HG02938 (cell line): ENCODE measurements at regions not wholly inside any gene's neighbourhood (a gene's known extent, or its start where the extent isn't known, plus 50 kb on each side); places are given as distances from the start of the nearest gene placed in this dataset.
"Not testable (repeated sequence)": the region's sequence is repeated elsewhere in the genome, so short reads cannot be mapped to it uniquely, and the experiment has no call there.

ENCODE experiments used
- ATAC-seq: cut with Tn5 transposase; IDR thresholded peaks from one replicate; pipeline ENCODE4 v1.9.1; 2021; ENCODE audit warnings: mild to moderate bottlenecking, moderate library complexity; ENCODE audit not compliant: unreplicated experiment

DNA sequence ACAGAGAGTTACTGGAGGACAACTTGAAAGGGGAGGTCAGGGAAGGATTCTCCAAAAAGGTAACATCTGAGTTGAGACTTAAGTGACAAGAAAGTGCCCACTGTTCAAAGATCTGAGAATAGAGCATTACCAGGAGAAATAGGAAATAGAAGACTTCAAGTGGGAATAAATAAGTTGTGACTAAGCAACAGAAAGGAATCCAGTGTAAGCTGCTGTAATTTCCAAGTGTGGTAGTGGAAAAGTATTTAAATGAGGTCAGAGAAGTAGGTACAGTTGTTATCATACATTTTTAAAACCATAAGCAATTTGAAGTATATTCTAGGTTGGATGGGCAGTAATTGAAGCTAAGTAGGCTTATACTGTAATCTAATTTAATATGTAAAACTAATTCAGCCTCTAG lies 211.9 kb downstream of the FBXO8 start:
- no peak for ATAC-seq

DNA sequence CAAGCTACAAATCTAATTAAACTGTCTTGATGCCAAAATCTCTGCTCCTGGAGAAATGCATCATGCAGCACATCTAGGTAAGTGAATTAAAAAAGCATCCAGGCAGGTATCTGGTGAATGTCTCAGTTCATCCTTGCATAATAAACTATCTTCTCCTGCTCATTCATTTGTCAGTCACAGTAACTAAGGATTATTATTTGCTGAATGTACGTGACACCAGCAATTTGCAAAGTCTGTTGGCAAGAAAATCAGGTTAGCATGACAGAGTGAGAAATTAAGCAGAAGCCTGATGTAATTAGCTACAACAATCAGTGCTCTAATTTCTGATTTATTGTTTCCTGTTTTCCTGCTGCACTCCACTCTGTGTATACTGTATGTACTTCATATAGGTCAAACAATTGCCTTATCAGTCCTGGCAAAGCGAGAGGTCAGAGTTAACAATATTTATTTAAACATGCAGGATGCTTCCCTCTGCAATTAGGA lies 213.6 kb downstream of the FBXO8 start:
- ATAC-seq, result no peak

DNA sequence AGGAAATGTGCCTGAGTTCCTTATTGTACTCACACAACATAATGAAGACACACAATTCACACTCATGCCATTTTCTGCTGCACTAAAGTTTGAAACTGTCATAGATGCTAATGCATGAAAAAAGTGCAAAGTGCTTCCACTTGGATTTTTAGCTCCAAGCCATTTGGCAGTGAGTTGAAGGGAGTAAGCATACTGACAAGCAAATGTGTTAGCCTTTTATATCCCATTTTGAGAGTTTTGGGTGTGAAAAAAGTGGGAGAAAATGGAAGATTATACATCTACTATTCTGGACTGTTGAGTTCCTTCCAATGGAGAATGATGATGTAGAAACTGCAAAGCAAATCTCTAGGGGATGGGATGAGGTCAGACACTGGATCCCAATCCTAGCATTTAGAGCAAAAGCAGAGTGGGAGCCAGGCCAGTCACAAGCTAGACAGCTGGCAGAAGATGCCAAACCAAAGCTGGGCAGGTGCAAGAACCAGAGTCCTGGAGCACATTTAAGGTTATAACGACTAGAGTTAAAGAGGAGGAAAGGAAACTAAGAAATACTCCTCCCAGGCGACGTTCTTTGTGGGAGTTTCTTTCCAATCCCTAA lies 216.8 kb downstream of the FBXO8 start:
- ATAC-seq, result no peak

DNA sequence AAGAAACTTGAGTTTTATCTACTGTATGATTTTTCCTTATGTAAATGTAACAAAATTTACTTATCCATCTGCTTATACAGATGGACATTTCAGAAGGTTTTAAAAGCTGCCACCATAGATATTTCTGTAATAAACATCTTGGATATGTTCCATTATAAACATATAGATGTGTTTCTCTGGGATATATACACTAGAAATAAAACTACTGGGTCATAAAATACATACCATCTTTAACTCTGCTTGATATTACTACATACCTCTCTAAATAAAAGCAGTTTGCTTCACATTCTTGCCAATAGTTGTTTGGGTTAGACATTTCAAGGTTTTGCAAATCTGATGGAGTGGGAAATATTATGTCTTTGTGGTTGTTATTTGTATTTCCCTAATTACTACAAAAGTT lies 220.6 kb downstream of the FBXO8 start:
- no peak for ATAC-seq

DNA sequence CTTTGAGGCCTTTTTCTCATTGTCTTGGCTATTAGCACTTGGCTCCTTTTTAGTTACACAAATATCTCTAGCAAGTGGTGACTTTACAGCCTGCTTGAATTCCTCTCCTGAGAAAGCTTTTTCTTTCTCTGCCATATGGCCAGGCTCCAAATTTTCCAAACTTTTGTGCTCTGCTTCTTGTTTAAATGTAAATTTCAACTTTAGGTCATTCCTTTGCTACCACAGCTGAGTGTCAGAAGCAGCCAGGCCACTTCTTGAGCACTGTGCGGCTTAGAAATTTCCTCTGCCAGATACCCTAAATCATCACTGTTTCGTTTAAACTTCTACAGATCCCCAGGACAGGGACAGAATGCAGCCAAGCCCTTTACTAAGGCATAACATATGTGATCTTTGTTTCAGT lies 222.4 kb downstream of the FBXO8 start:
- ATAC-seq, result no peak

- peak; percentile 58 for ATAC-seq
These were observed 224.6 kb downstream of the FBXO8 start for GRCh38 chr4:174058846-174059245.

- no peak for ATAC-seq
These were observed 226.5 kb downstream of the FBXO8 start for GRCh38 chr4:174056959-174057358.

GRCh38 chr4:174055344-174055743 lies 228.1 kb downstream of the FBXO8 start:
- no peak for ATAC-seq

- no peak for ATAC-seq
These were observed 229.6 kb downstream of the FBXO8 start for GRCh38 chr4:174053895-174054294.

DNA sequence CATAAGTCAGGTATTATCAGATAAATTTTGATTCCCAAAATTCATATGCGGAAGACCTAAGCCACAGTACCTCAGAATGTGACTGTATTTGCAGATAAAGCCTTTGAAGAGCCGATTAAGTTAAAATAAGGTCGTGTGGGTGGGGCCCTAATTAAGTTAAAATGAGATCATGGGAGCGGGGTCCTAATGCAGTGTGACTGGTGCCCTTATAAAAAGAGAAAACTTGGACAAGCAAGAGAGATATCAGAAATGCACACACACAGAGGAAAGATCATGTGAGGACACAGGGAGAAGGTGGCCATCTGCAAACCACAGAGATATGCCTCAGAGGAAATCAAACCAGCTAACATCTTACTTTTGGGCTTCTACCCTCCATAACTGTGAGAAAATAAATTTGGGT lies 236.1 kb downstream of the FBXO8 start:
- ATAC-seq, result no peak

GRCh38 chr4:174045829-174046228 lies 237.6 kb downstream of the FBXO8 start:
- ATAC-seq, result not testable (repeated sequence)

DNA sequence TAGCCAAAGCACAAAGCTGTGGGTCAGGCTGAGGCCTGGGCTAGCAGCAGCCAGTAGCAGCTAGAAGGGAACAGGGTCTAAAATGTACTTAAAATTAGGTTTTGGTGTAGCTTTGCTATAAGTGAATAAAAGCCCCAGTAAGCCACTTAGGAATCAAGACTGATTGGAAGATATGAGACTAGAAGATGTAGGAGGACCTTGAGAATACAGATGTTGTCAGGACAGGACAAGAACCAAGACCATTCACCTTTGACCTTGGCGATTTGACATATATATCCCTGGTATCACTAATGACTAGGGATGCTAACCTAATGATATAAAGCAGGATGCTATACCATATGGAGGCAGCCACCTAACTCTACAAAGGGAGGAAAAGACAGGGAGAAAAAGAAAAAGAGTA lies 238.1 kb downstream of the FBXO8 start:
- no peak for ATAC-seq

DNA sequence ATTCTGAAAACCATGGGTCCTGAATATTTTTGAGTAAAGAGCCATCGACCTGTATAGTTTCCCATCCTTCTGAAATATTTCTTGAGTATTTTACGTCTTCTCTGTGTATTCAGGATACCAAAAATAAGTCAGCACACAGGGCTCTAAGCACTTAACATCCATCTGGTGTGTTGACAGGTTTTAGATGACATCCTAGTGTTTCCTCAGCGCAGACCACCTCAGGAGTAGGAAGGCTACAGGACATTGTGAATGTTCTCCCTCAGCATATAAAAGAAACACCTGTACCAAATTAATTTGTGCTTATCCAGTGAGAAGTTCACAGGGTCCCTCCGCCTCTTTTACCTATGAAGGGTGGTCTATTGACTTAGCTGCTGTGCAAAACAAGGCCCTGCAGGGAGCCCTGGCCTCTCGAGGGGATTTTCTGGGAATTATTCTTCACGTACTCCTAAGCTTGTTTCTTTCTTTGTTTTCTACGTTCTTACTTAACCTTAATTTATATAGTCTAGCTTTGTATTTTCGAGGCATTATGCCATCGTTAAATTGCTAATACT lies 241.8 kb downstream of the FBXO8 start:
- ATAC-seq, result no peak

DNA sequence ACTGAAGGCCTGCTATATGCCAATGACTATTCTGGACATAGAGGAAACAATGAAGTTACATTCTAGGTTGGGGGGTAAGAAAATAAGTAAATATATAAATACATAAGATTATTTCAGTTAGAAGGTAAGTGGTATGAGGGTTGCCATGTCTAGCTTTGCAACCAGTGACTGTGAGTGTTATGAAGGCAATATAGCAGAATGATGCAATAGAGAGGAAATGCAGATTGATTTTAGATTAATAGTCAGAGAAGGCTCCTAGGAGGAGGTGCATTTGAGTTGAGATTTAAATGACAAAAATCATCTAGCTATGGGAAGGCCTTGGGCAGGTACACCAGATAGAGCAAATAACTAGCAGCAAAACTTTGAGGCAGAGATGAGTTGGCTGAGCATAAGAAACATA lies 243.2 kb downstream of the FBXO8 start:
- no peak for ATAC-seq

- ATAC-seq, result no peak
These were observed 245.0 kb downstream of the FBXO8 start for GRCh38 chr4:174038481-174038880.

DNA sequence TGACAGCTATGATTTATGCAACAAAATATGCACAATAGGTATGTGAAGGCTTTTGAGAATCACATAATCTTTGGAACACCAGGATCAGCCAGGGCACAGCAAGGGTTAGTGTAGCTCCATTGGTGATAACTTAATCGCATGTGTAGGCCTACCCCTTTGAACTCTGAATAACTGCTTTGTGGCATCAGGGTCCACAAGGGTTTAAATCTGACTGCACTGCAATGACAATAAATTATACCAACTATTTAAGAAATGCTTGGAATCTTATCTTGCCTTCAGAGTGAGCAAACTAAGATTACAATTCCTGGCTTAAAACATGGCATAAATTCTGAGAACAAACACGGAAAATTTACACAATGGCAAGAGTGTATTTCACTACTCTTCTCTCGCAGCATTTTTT lies 245.8 kb downstream of the FBXO8 start:
- no peak for ATAC-seq

- no peak for ATAC-seq
These were observed 246.4 kb downstream of the FBXO8 start for GRCh38 chr4:174037049-174037448.

DNA sequence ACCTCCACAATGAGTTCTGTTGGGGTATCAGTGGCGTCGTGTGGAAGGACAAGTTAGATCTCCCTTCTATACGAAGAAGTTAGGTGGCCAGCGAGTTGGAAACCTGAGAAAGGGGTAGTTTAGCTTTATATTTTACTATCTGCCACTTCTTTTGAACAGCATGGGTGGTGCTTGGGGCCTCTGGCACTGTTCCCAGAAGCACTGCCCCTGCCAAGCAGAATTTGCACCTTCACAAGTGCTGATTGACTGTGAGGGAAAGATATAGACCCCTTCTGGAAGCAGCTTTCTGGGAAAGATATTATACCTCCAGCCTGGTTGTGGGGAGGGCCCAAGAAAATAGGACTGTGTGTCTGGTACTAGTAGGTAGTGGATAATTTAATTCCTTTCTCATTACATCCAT lies 246.9 kb downstream of the FBXO8 start:
- ATAC-seq, result no peak

GRCh38 chr4:174036111-174036510 lies 247.4 kb downstream of the FBXO8 start:
- ATAC-seq, result no peak

DNA sequence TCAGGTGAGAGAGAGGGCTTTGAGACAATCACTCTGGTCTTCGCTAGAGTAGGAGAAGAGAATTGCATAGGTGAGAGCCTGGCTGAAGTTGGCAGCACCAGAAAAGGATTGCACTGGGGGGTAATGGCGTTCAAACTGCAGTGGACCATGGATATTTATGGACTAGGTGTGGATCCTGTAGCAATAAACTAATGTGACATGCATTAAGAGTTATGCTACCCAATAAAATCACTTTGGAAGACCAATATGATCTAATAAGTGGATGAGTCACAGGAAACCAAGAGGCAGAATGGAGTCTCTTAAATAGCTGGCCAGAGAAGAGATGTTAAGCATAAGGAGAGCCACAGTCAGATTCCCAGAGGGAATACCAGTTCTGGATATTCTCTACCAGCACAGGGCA lies 259.8 kb downstream of the FBXO8 start:
- ATAC-seq, result no peak

DNA sequence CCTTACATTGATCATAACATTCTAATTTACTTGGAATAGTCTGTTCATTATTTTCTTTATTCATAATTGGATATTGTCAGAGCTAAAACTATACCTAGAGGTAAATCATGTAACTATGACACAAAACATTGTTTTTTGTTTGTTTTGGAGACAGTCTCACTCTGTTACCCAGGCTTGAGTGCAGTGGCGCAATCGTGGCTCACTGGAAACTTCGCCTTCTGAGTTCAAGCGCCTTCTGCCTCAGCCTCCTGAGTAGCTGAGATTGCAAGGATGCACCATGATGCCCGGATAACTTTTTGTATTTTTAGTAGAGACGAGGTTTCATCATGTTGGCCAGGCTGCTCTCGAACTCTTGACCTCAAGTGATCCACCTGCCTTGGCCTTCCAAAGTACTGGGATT lies 265.2 kb downstream of the FBXO8 start:
- no peak for ATAC-seq

DNA sequence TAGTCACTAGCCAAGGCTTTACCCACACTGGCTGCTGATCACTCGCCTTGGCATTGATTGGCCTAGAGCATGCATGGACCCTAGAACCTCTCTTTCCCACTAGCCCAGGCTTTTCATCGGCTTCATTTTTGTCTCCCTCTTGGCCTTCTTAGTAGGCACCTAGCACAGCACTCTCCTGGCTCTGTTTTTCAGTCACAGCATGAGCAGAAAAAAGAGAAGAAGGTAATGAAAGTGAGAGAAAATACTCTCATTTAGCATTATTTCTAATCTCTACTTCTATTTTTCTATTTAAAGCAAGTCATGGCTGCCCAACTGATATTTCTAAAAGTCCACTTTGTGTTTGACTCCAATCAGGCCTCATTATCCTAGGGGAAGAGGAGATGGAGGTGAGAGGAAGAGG lies 267.2 kb downstream of the FBXO8 start:
- ATAC-seq, result no peak

DNA sequence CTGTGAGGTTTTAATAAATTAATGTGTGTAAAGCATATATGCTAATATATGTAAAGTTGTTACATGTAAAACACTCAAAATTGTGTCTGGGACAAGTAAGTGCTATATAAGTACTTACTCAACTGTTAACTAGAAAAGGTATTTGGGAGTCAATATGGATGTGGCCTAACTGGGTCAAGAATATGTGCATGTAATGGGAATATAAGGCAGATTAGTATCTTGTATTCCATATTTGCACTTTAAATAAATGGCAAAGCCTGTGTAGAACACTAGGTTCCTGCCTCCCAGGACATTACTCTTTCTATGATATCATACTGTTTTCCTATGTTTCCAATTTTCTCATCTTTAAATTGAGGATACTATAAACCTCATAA lies 270.6 kb downstream of the FBXO8 start:
- no peak for ATAC-seq
